HCT116 (cell line): ENCODE measurements at regions not wholly inside any gene's neighbourhood (a gene's known extent, or its start where the extent isn't known, plus 50 kb on each side); places are given as distances from the start of the nearest gene placed in this dataset.
"Not testable (repeated sequence)": the region's sequence is repeated elsewhere in the genome, so short reads cannot be mapped to it uniquely, and the experiment has no call there.

ENCODE experiments used
- ATAC-seq: fragments of 200-7000 bp; cut with Tn5 transposase; 2 replicates; pipeline ENCODE4 v1.9.1; 2020; ENCODE audit warnings: mild to moderate bottlenecking, moderate library complexity
- BruUV-seq: library from RNA; stranded (reverse); fragments of 400-500 nt; replicated peaks from 2 replicates; lab custom pipeline; 2021; lab: Mats Ljungman, UMichigan
- CTCF ChIA-PET: fragments of 300-600 bp; sonication (Branson Sonifier 250); formaldehyde crosslinking; loops from one replicate; lab custom pipeline; 2021; ENCODE audit warnings: antibody characterized with exemption; lab: Charles Lee
- POLR2A ChIA-PET: fragments of 300-600, 350-600 bp; sonication (Branson Sonifier 250); formaldehyde crosslinking; loops from one replicate; lab custom pipeline; 2021; ENCODE audit warnings: antibody characterized with exemption; lab: Charles Lee
- RAD21 ChIA-PET, 2 experiments: fragments of 300-600 bp; sonication (Branson Sonifier 250); formaldehyde crosslinking; loops; one replicate each; lab custom pipeline; 2023; ENCODE audit warnings: low total read pairs in 2 of 2; ENCODE audit not compliant: uncharacterized antibody in 2 of 2, unreplicated experiment in 2 of 2, low non-redundant PET in 1 of 2; lab: Charles Lee
- DNase-seq: peaks from one replicate; pipeline ENCODE4 v3.0.0-alpha.2; 2010; ENCODE audit warnings: low read depth, low spot score
- H2AFZ ChIP-seq: fragments of 200-600 bp; shearing (Covaris generic), sonication (generic); 2 replicates; pipeline ENCODE4 v1.6.1; 2017; ENCODE audit warnings: low read depth, mixed run types, mixed read lengths, antibody characterized with exemption, low read length; ENCODE audit not compliant: poor library complexity, severe bottlenecking
- H3K27ac ChIP-seq: 2 replicates; pipeline ENCODE4 v1.5.1; 2012; ENCODE audit warnings: low read depth, low read length
- H3K27me3 ChIP-seq: fragments of 200-600 bp; sonication (generic); 2 replicates; pipeline ENCODE4 v1.6.1; 2016; ENCODE audit warnings: mixed run types, low read length, mixed read lengths; ENCODE audit not compliant: insufficient read depth
- H3K36me3 ChIP-seq, 2 experiments: fragments of 200-500 bp in 1 of 2; fragments of 200-600 bp in 1 of 2; sonication (Bioruptor generic) in 1 of 2; sonication (generic) in 1 of 2; 2 replicates each; pipeline versions ENCODE4 v1.5.1 to v1.6.1; 2014 to 2016; ENCODE audit warnings: low read length in 2 of 2, inconsistent platforms in 1 of 2, mixed read lengths in 1 of 2, mixed run types in 1 of 2; ENCODE audit not compliant: insufficient read depth in 2 of 2, control insufficient read depth in 1 of 2
- H3K4me1 ChIP-seq, 2 experiments: fragments of 200-600 bp in 1 of 2; sonication (generic) in 1 of 2; 2 replicates each; pipeline versions ENCODE4 v1.5.1 to v1.6.1; 2012 to 2017; ENCODE audit warnings: low read length in 2 of 2, inconsistent platforms in 1 of 2, mild to moderate bottlenecking in 1 of 2, mixed read lengths in 1 of 2, mixed run types in 1 of 2, moderate library complexity in 1 of 2; ENCODE audit not compliant: insufficient read depth in 2 of 2, control insufficient read depth in 1 of 2
- H3K4me2 ChIP-seq: fragments of 200-600 bp; sonication (generic); 2 replicates; pipeline ENCODE4 v1.6.1; 2017; ENCODE audit warnings: mixed run types, low read length, mixed read lengths
- H3K4me3 ChIP-seq, 2 experiments: fragments of 200-600 bp in 1 of 2; sonication (generic) in 1 of 2; replicated peaks in 1 of 2; 2 replicates each; pipeline ENCODE4 v1.5.1; 2011 to 2016; ENCODE audit warnings: low read length in 2 of 2, control low read depth in 1 of 2, low read depth in 1 of 2, mild to moderate bottlenecking in 1 of 2, mixed read lengths in 1 of 2, mixed run types in 1 of 2
- H3K79me2 ChIP-seq: fragments of 200-600 bp; sonication (generic); 2 replicates; pipeline ENCODE4 v1.6.1; 2017; ENCODE audit warnings: mild to moderate bottlenecking, mixed run types, low read length, moderate library complexity, mixed read lengths; ENCODE audit not compliant: insufficient read depth
- H3K9ac ChIP-seq: fragments of 200-600 bp; sonication (generic); 2 replicates; pipeline ENCODE4 v1.6.1; 2016; ENCODE audit warnings: low read length, mixed read lengths
- H3K9me2 ChIP-seq: fragments of 200-600 bp; sonication (generic), shearing (Covaris generic); 2 replicates; pipeline ENCODE4 v1.6.1; 2017; ENCODE audit warnings: mixed run types, mild to moderate bottlenecking, moderate library complexity; ENCODE audit not compliant: insufficient read depth
- H3K9me3 ChIP-seq, 2 experiments: fragments of 200-500 bp in 1 of 2; fragments of 200-600 bp in 1 of 2; sonication (Bioruptor generic) in 1 of 2; sonication (generic) in 1 of 2; 2 replicates each; pipeline ENCODE4 v1.6.1; 2014 to 2017; ENCODE audit warnings: low read length in 2 of 2, mixed read lengths in 2 of 2, inconsistent platforms in 1 of 2, low read depth in 1 of 2, mild to moderate bottlenecking in 1 of 2, mixed run types in 1 of 2, moderate library complexity in 1 of 2; ENCODE audit not compliant: control insufficient read depth in 1 of 2, insufficient read depth in 1 of 2
- H4K20me1 ChIP-seq: fragments of 200-600 bp; sonication (generic), shearing (Covaris generic); 2 replicates; pipeline ENCODE4 v1.6.1; 2017; ENCODE audit warnings: mixed run types, mild to moderate bottlenecking, moderate library complexity; ENCODE audit not compliant: insufficient read depth
- CBX3 ChIP-seq: IDR thresholded peaks from 2 replicates; pipeline ENCODE4 v1.6.1; 2012; ENCODE audit warnings: low read depth
- CEBPB ChIP-seq: IDR thresholded peaks from 2 replicates; pipeline ENCODE4 v1.6.1; 2012; ENCODE audit warnings: low read depth
- EGR1 ChIP-seq: IDR thresholded peaks from 2 replicates; pipeline ENCODE4 v1.6.1; 2012; ENCODE audit warnings: low read depth
- EZH2 ChIP-seq: fragments of 200-600 bp; sonication (generic); IDR thresholded peaks from 2 replicates; pipeline ENCODE4 v1.6.1; 2017; ENCODE audit warnings: antibody characterized with exemption, mixed run types
- EZH2phosphoT487 ChIP-seq: fragments of 200-600 bp; IDR thresholded peaks from 2 replicates; pipeline ENCODE4 v1.6.1; 2018; ENCODE audit warnings: antibody characterized with exemption, borderline replicate concordance
- FOSL1 ChIP-seq: IDR thresholded peaks from 2 replicates; pipeline ENCODE4 v1.6.1; 2012; ENCODE audit warnings: low read depth
- JUND ChIP-seq: IDR thresholded peaks from 2 replicates; pipeline ENCODE4 v1.6.1; 2012
- POLR2AphosphoS5 ChIP-seq: IDR thresholded peaks from 2 replicates; pipeline ENCODE4 v1.6.1; 2011; ENCODE audit warnings: mild to moderate bottlenecking, low read depth, low read length, moderate library complexity
- SP1 ChIP-seq: IDR thresholded peaks from 2 replicates; pipeline ENCODE4 v1.6.1; 2012; ENCODE audit warnings: low read depth
- SRF ChIP-seq: IDR thresholded peaks from 2 replicates; pipeline ENCODE4 v1.6.1; 2012; ENCODE audit warnings: low read depth
- TCF7L2 ChIP-seq: IDR thresholded peaks from 2 replicates; pipeline ENCODE4 v1.7.0; 2011; ENCODE audit warnings: borderline replicate concordance, inconsistent platforms; ENCODE audit not compliant: insufficient read depth, insufficient read length; ENCODE audit errors: extremely low read depth
- ZFX ChIP-seq: fragments of 450-650 bp; IDR thresholded peaks from 2 replicates; pipeline ENCODE4 v1.6.1; 2017
- intact Hi-C: fragments of 100-400 bp; cut with micrococcal nuclease; formaldehyde crosslinking; loops from 2 replicates; pipeline ENCODE4 v1.10.0; 2022
- TF ChIP-seq, protein P1 (sequence below): IDR thresholded peaks from 2 replicates; pipeline ENCODE4 v1.6.1; 2012; ENCODE audit warnings: low read depth
- TF ChIP-seq, protein P2 (sequence below): IDR thresholded peaks from 2 replicates; pipeline ENCODE4 v1.6.1; 2012
- TF ChIP-seq, protein P3 (sequence below), 3 experiments: fragments of 200-600 bp in 1 of 3; sonication (generic) in 1 of 3; IDR thresholded peaks in 2 of 3; conservative IDR thresholded peaks in 1 of 3; 2 replicates each; pipeline ENCODE4 v1.5.1; 2012 to 2017; ENCODE audit warnings: low read depth in 2 of 3, low read length in 2 of 3, antibody characterized with exemption in 1 of 3, borderline replicate concordance in 1 of 3, control low read depth in 1 of 3, mild to moderate bottlenecking in 1 of 3, mixed read lengths in 1 of 3, mixed run types in 1 of 3, moderate library complexity in 1 of 3; ENCODE audit not compliant: insufficient read depth in 1 of 3
- TF ChIP-seq, protein P4 (sequence below): IDR thresholded peaks from 2 replicates; pipeline ENCODE4 v1.6.1; 2012

DNA sequence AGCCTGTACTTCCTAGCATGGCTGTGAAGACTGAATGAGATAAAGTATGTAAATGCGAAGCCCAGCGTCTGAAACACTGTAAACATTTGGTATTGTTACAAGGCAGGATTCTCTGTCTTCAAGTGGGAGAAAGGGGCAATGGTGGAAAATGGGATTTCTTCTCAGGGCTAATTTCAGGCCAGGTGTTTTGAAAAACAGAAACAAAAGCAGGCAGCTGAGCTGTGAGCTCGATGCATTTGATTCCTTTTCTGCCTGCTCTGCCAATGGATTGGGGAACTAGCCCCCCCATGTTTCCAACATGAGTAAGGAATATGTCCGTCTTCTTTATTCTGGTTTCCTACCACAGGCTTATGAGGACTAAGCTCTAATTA lies 732.1 kb upstream of the AUTS2 start:
- POLR2A ChIA-PET: no interaction called here
- TF ChIP-seq, protein P1, sequence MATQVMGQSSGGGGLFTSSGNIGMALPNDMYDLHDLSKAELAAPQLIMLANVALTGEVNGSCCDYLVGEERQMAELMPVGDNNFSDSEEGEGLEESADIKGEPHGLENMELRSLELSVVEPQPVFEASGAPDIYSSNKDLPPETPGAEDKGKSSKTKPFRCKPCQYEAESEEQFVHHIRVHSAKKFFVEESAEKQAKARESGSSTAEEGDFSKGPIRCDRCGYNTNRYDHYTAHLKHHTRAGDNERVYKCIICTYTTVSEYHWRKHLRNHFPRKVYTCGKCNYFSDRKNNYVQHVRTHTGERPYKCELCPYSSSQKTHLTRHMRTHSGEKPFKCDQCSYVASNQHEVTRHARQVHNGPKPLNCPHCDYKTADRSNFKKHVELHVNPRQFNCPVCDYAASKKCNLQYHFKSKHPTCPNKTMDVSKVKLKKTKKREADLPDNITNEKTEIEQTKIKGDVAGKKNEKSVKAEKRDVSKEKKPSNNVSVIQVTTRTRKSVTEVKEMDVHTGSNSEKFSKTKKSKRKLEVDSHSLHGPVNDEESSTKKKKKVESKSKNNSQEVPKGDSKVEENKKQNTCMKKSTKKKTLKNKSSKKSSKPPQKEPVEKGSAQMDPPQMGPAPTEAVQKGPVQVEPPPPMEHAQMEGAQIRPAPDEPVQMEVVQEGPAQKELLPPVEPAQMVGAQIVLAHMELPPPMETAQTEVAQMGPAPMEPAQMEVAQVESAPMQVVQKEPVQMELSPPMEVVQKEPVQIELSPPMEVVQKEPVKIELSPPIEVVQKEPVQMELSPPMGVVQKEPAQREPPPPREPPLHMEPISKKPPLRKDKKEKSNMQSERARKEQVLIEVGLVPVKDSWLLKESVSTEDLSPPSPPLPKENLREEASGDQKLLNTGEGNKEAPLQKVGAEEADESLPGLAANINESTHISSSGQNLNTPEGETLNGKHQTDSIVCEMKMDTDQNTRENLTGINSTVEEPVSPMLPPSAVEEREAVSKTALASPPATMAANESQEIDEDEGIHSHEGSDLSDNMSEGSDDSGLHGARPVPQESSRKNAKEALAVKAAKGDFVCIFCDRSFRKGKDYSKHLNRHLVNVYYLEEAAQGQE: no peak
- no peak for TF ChIP-seq ZFX
- TF ChIP-seq JUND: no peak
- no peak for TF ChIP-seq CBX3
- no peak for TF ChIP-seq SP1
- no peak for TF ChIP-seq EGR1
- TF ChIP-seq, protein P2, sequence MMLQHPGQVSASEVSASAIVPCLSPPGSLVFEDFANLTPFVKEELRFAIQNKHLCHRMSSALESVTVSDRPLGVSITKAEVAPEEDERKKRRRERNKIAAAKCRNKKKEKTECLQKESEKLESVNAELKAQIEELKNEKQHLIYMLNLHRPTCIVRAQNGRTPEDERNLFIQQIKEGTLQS: no peak
- no peak for TF ChIP-seq TCF7L2
- TF ChIP-seq SRF: no peak
- TF ChIP-seq, protein P3, sequence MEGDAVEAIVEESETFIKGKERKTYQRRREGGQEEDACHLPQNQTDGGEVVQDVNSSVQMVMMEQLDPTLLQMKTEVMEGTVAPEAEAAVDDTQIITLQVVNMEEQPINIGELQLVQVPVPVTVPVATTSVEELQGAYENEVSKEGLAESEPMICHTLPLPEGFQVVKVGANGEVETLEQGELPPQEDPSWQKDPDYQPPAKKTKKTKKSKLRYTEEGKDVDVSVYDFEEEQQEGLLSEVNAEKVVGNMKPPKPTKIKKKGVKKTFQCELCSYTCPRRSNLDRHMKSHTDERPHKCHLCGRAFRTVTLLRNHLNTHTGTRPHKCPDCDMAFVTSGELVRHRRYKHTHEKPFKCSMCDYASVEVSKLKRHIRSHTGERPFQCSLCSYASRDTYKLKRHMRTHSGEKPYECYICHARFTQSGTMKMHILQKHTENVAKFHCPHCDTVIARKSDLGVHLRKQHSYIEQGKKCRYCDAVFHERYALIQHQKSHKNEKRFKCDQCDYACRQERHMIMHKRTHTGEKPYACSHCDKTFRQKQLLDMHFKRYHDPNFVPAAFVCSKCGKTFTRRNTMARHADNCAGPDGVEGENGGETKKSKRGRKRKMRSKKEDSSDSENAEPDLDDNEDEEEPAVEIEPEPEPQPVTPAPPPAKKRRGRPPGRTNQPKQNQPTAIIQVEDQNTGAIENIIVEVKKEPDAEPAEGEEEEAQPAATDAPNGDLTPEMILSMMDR (IDR thresholded peaks at IDR 0.05 in 2 of 3, conservative IDR thresholded peaks at IDR 0.05 in 1 of 3; ENCODE audit: borderline replicate concordance in 1 of 3, insufficient read depth in 1 of 3, low read depth in 2 of 3, low read length in 2 of 3): no peak
- TF ChIP-seq, protein P4, sequence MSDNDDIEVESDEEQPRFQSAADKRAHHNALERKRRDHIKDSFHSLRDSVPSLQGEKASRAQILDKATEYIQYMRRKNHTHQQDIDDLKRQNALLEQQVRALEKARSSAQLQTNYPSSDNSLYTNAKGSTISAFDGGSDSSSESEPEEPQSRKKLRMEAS: no peak
- TF ChIP-seq POLR2AphosphoS5: no peak
- TF ChIP-seq FOSL1: no peak
- TF ChIP-seq EZH2phosphoT487: no peak
- no peak for TF ChIP-seq EZH2
- no peak for TF ChIP-seq CEBPB
- RAD21 ChIA-PET: no interaction called here
- Histone ChIP-seq H3K79me2 (no peaks in the 10 kb centered on the region), H3K9me2 (no peaks in the 10 kb centered on the region), H3K9ac (no peak overlapping the region), H3K27ac (no peak overlapping the region), H3K4me3 (no peak overlapping the region), H3K36me3 (no peaks in the 10 kb centered on the region; a peak in 1 of 4 replicates), H4K20me1 (no peaks in the 10 kb centered on the region), H3K9me3 (no peaks in the 10 kb centered on the region; a peak in 2 of 4 replicates), H3K4me2 (no peak overlapping the region), H2AFZ (no peak overlapping the region), H3K4me1 (no peaks in the 10 kb centered on the region), H3K27me3 (no peaks in the 10 kb centered on the region)
- BruUV-seq: no TSS peak
- CTCF ChIA-PET: no interaction called here
- ATAC-seq: no peak
- intact Hi-C loops: no loop called here
- no peak for DNase-seq

DNA sequence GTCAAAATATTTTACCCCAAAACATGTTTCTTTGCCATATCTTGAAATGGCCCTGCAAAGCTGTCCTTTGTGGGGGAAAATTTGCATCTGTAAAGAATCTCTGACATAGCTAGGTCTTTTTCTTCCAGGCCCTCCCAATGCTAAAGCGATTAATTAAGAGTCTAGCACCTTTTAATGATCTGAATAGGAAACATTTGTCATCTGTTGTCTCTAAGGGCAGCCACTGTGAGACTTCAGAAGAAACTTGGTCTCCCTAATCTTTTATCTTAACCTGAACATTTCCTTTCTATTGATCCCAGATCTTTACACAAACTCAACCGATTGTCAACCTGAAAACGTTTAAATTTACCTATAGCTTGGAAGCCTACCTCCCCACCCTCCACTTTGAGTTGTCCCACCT lies 731.6 kb upstream of the AUTS2 start:
- H3K9me3 ChIP-seq, RAD21 ChIA-PET, H3K9me2 ChIP-seq, H3K4me1 ChIP-seq, H3K9ac ChIP-seq, H4K20me1 ChIP-seq, H3K4me2 ChIP-seq, POLR2A ChIA-PET, H3K27ac ChIP-seq, CTCF ChIA-PET, H3K27me3 ChIP-seq, H3K36me3 ChIP-seq, H2AFZ ChIP-seq, ATAC-seq, H3K79me2 ChIP-seq, H3K4me3 ChIP-seq, BruUV-seq, intact Hi-C loops, DNase-seq: not testable (repeated sequence)
